IPS-NIHi7 (cell line): ENCODE measurements at regions not wholly inside any gene's neighbourhood (a gene's known extent, or its start where the extent isn't known, plus 50 kb on each side); places are given as distances from the start of the nearest gene placed in this dataset.
A peak's percentile ranks its signal among the peaks of the same experiment; 100 is the strongest.

ENCODE experiments used
- DNase-seq: peaks from one replicate; pipeline ENCODE4 v3.0.0; 2012; ENCODE audit warnings: mixed read lengths; ENCODE audit errors: extremely low spot score

GRCh38 chr1:217373761-217374701 is 256.9 kb downstream of the GPATCH2 start:
- DNase-seq: no peak

DNA sequence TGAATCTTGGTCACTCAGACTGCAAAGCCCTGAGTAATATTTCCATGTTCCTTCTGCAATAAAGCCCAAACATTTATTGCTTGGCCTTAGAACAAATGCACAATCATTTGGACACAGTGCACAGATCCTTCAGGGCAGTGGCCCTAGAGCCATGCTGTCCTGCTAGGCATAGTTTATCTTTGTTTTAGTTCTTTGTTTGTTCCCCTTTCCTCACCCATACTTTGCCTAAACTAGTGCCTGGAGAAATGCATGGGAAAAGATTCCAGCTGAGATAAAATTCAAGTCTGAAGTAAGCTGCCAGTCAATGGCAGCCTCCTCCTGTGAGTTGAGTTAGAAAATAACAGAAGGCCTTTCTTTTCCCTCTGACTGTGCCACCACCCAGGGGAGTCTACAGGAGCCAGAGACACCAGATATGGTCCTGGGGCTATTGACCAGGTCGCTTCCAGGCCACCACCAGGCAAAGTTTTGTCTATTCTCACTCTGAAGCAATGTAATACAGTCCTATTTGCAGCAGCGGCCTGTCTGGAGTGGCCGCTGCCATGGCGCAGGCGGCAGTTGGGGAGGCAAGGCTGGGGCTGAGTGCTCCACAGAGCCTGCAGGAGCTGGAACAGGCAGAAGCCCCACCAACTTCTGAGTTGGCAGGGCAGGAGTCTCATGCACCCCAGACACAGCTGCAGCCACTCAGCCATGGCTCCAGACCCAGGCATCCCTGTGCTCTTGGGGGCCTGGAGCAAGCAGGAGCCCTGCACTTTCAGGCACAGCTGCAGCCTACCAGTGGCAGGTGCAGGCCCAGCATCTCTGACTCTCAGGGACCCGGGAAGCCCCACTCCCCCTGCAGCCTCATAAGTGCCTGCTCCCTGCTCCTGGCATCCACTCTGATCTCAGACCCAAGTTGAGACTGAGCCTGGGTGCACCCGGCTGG is 258.6 kb downstream of the GPATCH2 start:
- no peak for DNase-seq

GRCh38 chr1:217370757-217371156 is 260.1 kb downstream of the GPATCH2 start:
- DNase-seq: no peak

DNA sequence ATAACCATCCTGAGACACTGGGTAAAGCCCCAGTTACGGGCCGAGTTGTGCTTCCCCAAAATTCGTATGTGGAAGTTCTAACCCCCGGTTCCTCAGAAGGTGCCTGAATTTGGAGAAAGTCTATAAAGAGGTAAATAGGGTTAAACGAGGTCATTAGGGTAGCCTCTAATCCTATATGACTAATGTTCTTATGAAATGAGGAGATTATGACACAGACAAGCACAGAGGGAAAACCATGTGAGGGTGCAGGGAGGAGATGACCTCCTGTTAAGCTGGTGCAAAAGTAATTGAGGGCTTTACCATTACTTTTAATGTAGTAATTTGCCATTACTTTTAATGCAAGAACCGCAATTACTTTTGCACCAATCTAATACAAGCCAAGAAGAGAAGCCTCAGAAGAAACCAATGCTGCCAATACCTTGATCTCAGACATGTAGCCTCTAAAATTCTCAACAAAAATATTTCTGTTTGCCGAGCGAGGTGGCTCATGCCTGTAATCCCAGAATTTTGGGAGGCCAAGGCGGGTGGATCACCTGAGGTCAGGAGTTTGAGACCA is 260.8 kb downstream of the GPATCH2 start:
- no peak for DNase-seq

DNA sequence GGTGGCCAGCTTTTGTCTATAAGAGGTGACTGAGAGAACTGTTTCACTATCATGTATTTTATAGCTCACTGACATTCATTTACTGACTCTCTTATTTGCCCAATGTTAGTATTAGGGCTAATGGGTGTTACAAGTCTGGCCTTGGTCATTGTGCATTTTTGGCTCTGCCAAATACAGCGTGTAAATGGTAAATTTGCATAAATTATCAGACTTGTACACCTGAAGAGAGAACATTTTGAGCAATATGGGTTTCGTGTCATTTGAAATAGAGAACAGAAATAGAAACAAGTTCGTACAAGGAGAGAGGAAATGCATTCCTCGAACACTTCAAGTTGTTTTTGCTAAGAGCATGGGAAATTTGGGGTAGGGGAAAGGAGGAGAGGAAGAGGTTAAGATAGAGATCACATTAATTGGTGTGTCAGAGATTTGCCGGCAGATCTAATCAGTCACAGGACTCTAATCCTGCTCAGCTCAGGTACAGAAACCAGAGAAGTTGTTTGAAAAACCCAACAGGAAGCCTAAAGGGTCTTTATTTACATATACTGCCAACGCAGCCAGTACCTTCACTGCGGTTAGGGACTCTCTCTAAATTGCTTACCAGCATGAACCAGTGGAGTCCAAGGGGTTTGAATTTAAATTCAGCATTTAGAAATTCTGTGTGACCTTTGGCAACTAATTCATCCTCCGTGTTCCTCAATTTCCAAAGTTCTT is 261.5 kb downstream of the GPATCH2 start:
- peak; percentile 48 for DNase-seq

- no peak for DNase-seq
Observed at GRCh38 chr1:217364220-217364619, 266.7 kb downstream of the GPATCH2 start.

GRCh38 chr1:217363319-217363718 is 267.6 kb downstream of the GPATCH2 start:
- no peak for DNase-seq

DNA sequence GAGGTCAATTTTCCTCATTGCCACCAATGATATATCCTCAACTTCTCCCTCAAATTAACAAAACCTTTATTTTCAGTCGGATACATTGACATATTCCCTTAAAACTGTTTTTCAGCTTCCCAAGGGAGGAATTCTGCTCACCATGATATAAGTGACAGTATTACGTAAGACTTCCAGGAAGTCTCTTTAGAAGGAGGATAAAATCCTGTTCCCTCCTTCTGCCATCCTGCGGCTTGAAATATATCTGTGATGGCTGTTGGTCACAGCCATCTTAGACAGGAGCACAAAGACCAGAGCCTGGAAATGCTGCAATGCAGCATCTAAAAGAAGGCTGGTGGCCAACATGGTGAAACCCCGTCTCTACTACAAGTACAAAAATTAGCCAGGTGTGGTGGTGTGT is 270.4 kb downstream of the GPATCH2 start:
- DNase-seq: no peak

DNA sequence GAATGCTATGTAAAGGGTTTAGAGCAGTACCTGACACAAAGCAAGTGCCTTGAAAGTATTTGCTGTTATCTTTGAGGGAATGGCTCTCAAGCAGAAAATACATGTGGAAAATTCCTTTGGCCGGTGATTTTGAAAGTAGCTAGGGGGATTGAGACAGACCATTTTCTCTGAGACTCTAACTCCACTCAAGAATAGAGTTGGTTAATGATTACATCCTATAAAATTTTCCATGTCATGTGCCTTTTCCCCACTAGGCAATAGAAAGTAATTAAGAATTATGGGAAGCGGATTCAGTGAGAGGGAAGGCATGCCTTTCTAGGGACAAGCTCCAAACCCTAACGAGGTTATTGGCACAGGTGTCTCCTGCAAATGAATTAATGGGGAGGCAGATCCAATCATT is 276.0 kb downstream of the GPATCH2 start:
- DNase-seq: no peak

DNA sequence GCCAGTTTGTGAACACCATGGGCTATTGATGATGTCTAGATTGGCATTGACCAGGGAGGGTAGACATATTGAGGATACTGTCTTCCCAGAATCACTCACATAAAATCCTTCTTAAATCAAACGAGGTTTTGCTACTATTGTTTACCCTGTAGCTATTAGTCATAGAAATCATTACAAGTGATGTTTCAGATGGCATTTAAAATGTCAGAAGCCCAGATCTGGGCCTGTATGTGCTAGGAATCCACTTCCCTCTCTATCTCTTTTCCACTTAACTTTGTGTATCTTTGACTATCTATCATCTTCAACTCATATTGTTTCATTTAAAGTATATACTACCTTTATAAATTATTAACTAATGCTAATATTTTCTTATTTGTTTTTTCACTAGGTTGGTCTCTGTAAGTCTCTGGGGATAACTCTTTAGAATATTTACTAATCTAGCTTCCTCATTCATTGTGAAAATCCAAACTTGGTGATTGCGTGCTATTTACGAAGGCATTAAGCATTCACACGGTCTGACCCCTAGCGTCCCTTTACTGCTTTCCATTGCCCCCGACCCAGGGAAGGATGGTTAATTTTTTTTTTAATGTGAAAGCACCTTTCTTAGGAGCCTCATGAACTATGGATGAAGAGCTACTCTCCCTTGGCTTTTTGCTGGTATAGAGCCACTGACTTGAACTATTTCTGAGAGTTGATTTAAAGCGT is 281.8 kb downstream of the GPATCH2 start:
- no peak for DNase-seq

DNA sequence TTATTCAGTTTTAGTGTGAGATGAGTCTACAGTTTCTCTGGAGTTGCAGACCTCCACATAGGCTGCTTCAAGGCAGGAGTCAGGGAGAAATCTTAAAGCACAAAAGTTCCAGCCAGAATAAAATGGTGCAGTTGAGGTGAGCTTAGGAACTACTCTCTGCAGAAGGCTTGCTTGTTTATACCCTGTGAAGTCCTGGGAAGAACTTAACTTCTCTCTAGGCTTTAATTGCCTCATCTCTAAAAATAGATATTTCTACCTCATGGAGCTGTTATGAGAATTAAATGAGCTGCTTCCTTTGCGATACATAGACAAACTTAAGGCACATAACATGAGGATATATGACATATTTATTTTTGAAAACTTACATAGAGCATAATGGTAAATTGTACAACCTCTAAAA is 286.2 kb downstream of the GPATCH2 start:
- no peak for DNase-seq

- DNase-seq: no peak
Observed at GRCh38 chr1:217343907-217344306, 287.0 kb downstream of the GPATCH2 start.

- no peak for DNase-seq
Observed at GRCh38 chr1:217342105-217342504, 288.8 kb downstream of the GPATCH2 start.

- no peak for DNase-seq
Observed at GRCh38 chr1:217336724-217337123, 294.2 kb downstream of the GPATCH2 start.

GRCh38 chr1:217333939-217334338 is 297.0 kb downstream of the GPATCH2 start:
- DNase-seq: peak; percentile 87

GRCh38 chr1:217332431-217333065 is 298.3 kb downstream of the GPATCH2 start:
- DNase-seq: no peak

DNA sequence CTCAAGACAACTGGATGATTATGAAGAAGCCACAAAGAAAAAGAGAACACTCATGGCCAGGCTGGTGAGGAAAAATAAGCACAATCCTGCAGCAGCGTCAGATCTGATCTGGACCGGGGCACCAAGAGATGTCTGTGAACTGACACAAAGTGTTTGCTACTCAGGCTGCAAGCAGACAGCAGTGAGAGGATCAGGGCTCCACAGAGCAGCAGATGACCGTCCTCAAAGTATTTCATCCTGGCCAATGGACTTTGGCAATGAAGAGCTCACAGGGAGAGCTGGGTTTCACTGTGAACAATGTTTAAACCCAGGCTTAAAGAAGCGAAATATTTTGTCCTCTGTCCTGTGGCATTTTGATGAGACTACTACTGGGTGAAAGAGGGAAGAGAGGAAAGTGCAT is 299.2 kb downstream of the GPATCH2 start:
- no peak for DNase-seq

GRCh38 chr1:217327901-217328300 is 303.0 kb downstream of the GPATCH2 start:
- no peak for DNase-seq

GRCh38 chr1:217322834-217323233 is 308.1 kb downstream of the GPATCH2 start:
- DNase-seq: no peak

DNA sequence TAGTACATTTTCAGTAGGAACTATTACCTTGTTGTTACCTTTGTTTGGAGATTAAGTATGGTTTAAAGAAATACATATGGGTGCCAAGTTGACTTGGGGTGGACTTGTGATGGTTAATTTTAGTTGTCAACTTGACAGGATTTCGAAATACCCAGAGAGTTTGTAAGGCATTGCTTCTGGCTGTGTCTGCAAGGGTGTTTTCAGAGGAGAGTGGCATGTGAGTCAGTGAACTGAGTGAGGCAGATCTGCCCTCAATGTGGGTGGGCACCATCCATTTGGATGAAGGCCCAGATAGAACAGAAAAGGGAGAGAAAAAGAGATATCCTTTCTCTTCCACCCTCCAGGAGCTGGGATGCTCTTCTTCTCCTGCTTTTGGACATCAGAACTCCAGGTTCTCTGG is 315.5 kb downstream of the GPATCH2 start:
- no peak for DNase-seq
